ENCODE measurements at regions not wholly inside any gene's neighbourhood (a gene's known extent, or its start where the extent isn't known, plus 50 kb on each side); places are given as distances from the start of the nearest gene placed in this dataset.

- H3K4me2 ChIP-seq (ENCODE audit: low read depth, low read length), result no peak overlapping the region
- ATAC-seq, result no peak
- no peak for TF ChIP-seq SMAD3 (CRISPR knock-in tag; IDR thresholded peaks at IDR 0.05)
- no peak for TF ChIP-seq NFIC (IDR thresholded peaks at IDR 0.05; ENCODE audit: low read length)
- TF ChIP-seq ZNF788 (CRISPR knock-in tag; IDR thresholded peaks at IDR 0.05; ENCODE audit: borderline replicate concordance), result no peak
- no peak for TF ChIP-seq ZNF432 (CRISPR knock-in tag; IDR thresholded peaks at IDR 0.05; ENCODE audit: borderline replicate concordance)
- no peaks in the 10 kb centered on the region for H4K20me1 ChIP-seq (ENCODE audit: insufficient read depth, low read length)
- intact Hi-C loops (cut with micrococcal nuclease; ENCODE audit: unreplicated experiment) (no loop called here), in situ Hi-C loops (cut with HindIII; ENCODE audit: extremely low pct_ligation_motif_present, low pct_unique_long_range_greater_than_20kb) (no loop called here)
- H3K9ac ChIP-seq (ENCODE audit: insufficient read depth, low read depth, low read length), result no peak overlapping the region
- no peaks in the 10 kb centered on the region for H3K4me1 ChIP-seq (ENCODE audit: insufficient read depth, low read length)
- H3K27me3 ChIP-seq (ENCODE audit: control insufficient read depth in 1 of 2, insufficient read depth in 2 of 2, low read length in 2 of 2), result no peaks in the 10 kb centered on the region
- no peak for FAIRE-seq
- no peak for DNase-seq (ENCODE audit: low spot score)
- no peak overlapping the region for H3K27ac ChIP-seq (ENCODE audit: extremely low read length, insufficient read depth, low read length)
- H3K36me3 ChIP-seq (replicated peaks in 1 of 2; ENCODE audit: control insufficient read depth in 1 of 2, insufficient read depth in 2 of 2, low read length in 2 of 2), result no peaks in the 10 kb centered on the region
- H3K4me3 ChIP-seq (replicated peaks in 1 of 3; ENCODE audit: insufficient read depth in 1 of 3, low read depth in 2 of 3, low read length in 3 of 3), result no peak overlapping the region
- no TSS peak for BruUV-seq (replicated peaks)
- no peak overlapping the region for H2AFZ ChIP-seq (ENCODE audit: low read length)
- CTCF ChIA-PET (ENCODE audit: low intra/inter-chr PET ratio, low total read pairs), result no interaction called here
- WGBS (ENCODE audit: low lambda C conversion rate), result no CpG with 5 or more reads among the region's 2 CpGs
- no peaks in the 10 kb centered on the region for H3K9me3 ChIP-seq (ENCODE audit: low read length)
- H3K79me2 ChIP-seq (ENCODE audit: insufficient read depth, low read length), result no peaks in the 10 kb centered on the region
- POLR2A ChIA-PET, result no interaction called here
Observed at GRCh38 chrX:131918839-131919238, 104.3 kb upstream of the STK26 start.

DNA sequence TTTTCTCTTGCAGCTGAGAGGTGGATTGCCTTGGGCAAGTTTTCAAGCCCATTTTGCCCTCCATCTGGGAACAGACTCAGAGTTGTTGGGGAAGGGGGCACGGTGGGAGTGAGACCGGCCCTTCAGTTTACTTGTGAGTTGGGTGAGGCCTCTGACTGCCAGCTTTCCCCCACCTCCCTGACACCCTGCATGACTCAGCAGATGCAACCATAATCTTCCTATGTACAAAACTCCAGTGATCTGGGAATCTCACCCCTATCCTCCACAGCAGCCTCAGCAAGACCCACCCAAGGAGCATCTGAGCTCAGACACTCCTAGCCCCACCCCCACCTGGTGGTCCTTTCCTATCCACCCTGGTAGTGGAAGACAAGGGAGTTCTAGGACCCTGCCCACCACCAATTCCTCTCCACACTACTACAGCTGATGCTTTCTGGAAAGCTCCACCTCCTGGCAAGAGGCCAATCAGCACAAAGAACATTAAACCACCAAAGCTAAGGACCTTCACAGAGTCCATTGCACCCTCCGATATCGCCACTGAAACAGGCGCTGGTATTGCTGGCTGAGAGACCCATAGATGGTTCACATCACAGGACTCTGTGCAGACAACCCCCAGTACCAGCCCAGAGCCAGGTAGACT, 99.4 kb upstream of the STK26 start:
- Histone ChIP-seq H3K27me3 (ENCODE audit: control insufficient read depth in 1 of 2, insufficient read depth in 2 of 2, low read length in 2 of 2) (no peaks in the 10 kb centered on the region), H4K20me1 (ENCODE audit: insufficient read depth, low read length) (no peaks in the 10 kb centered on the region), H3K4me1 (ENCODE audit: insufficient read depth, low read length) (no peaks in the 10 kb centered on the region), H3K79me2 (ENCODE audit: insufficient read depth, low read length) (no peaks in the 10 kb centered on the region), H3K4me3 (replicated peaks in 1 of 3; ENCODE audit: insufficient read depth in 1 of 3, low read depth in 2 of 3, low read length in 3 of 3) (no peak overlapping the region), H3K36me3 (replicated peaks in 1 of 2; ENCODE audit: control insufficient read depth in 1 of 2, insufficient read depth in 2 of 2, low read length in 2 of 2) (no peaks in the 10 kb centered on the region), H3K9me3 (ENCODE audit: low read length) (no peaks in the 10 kb centered on the region), H3K9ac (ENCODE audit: insufficient read depth, low read depth, low read length) (no peak overlapping the region), H2AFZ (ENCODE audit: low read length) (no peak overlapping the region), H3K4me2 (ENCODE audit: low read depth, low read length) (no peak overlapping the region), H3K27ac (ENCODE audit: extremely low read length, insufficient read depth, low read length) (no peak overlapping the region)
- intact Hi-C loops (cut with micrococcal nuclease; ENCODE audit: unreplicated experiment) (no loop called here), in situ Hi-C loops (cut with HindIII; ENCODE audit: extremely low pct_ligation_motif_present, low pct_unique_long_range_greater_than_20kb) (no loop called here)
- ATAC-seq (no peak), FAIRE-seq (no peak), DNase-seq (ENCODE audit: low spot score) (no peak)
- CTCF ChIA-PET (ENCODE audit: low intra/inter-chr PET ratio, low total read pairs), result no interaction called here
- WGBS (ENCODE audit: low lambda C conversion rate), result 0% methylated on average over 1 of the region's 5 CpGs
- no TSS peak for BruUV-seq (replicated peaks)
- POLR2A ChIA-PET, result no interaction called here
- TF ChIP-seq SRSF4 (IDR thresholded peaks at IDR 0.05; ENCODE audit: low read depth, low read length, poor library complexity, severe bottlenecking), result no peak
- no peak for TF ChIP-seq SMYD3 (CRISPR knock-in tag; IDR thresholded peaks at IDR 0.05)
- TF ChIP-seq ZSCAN5A (CRISPR knock-in tag; IDR thresholded peaks at IDR 0.05; ENCODE audit: borderline replicate concordance), result no peak
- no peak for TF ChIP-seq MYC (CRISPR knock-in tag; IDR thresholded peaks at IDR 0.05; ENCODE audit: borderline replicate concordance)
- TF ChIP-seq JDP2 (CRISPR knock-in tag; IDR thresholded peaks at IDR 0.05; ENCODE audit: borderline replicate concordance), result no peak
- TF ChIP-seq SP1 (IDR thresholded peaks at IDR 0.05), result no peak
- TF ChIP-seq SP1 (CRISPR knock-in tag; IDR thresholded peaks at IDR 0.05), result no peak
- TF ChIP-seq HDAC6 (IDR thresholded peaks at IDR 0.05; ENCODE audit: low read depth, low read length), result no peak
- no peak for TF ChIP-seq ZNF101 (CRISPR knock-in tag; IDR thresholded peaks at IDR 0.05; ENCODE audit: borderline replicate concordance, low read depth)
- TF ChIP-seq ESRRA (CRISPR knock-in tag; IDR thresholded peaks at IDR 0.05; ENCODE audit: low read depth), result no peak
- no peak for TF ChIP-seq NPAS2 (CRISPR knock-in tag; IDR thresholded peaks at IDR 0.05; ENCODE audit: borderline replicate concordance)
- no peak for TF ChIP-seq HMG20B (CRISPR knock-in tag; conservative IDR thresholded peaks at IDR 0.05)
- no peak for TF ChIP-seq ZNF784 (CRISPR knock-in tag; IDR thresholded peaks at IDR 0.05; ENCODE audit: borderline replicate concordance)

All from HepG2 (cell line).